C4-2B (cell line): ENCODE measurements at regions not wholly inside any gene's neighbourhood (a gene's known extent, or its start where the extent isn't known, plus 50 kb on each side); places are given as distances from the start of the nearest gene placed in this dataset.

Experiments used
- CTCF ChIP-seq: fragments of 450-650 bp; conservative IDR thresholded peaks from 2 replicates; pipeline ENCODE4 v1.5.1; 2017; ENCODE audit warnings: mild to moderate bottlenecking
- ZFX ChIP-seq: fragments of 450-650 bp; IDR thresholded peaks from 2 replicates; pipeline ENCODE4 v1.6.1; 2017

- no peak for TF ChIP-seq CTCF
- TF ChIP-seq ZFX, result no peak
Measured at GRCh38 chr2:192546565-192546964, 351.8 kb upstream of the TMEFF2 start.
